ENCODE measurements at regions not wholly inside any gene's neighbourhood (a gene's known extent, or its start where the extent isn't known, plus 50 kb on each side); places are given as distances from the start of the nearest gene placed in this dataset.

DNA sequence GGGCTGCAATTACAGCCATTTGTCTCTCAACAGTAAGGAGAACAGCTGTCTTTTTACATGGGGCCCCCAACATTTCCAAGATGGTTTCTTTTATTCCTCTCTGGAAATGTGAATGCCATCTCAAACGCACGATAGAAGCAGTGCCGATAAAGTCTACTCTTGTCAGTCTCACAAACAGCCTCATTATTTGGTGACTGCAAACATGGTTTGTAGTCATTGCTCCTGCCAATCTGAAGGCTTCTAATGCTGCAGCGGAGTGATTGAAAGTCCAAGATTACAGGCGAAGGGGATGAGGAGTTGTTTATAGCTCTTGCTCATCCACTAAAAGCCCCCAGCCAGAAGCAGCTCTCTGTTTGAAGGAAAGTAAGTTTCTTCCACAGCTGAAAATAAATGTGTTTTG is 657.1 kb downstream of the CBLN4 start:
- TF ChIP-seq, protein P1, sequence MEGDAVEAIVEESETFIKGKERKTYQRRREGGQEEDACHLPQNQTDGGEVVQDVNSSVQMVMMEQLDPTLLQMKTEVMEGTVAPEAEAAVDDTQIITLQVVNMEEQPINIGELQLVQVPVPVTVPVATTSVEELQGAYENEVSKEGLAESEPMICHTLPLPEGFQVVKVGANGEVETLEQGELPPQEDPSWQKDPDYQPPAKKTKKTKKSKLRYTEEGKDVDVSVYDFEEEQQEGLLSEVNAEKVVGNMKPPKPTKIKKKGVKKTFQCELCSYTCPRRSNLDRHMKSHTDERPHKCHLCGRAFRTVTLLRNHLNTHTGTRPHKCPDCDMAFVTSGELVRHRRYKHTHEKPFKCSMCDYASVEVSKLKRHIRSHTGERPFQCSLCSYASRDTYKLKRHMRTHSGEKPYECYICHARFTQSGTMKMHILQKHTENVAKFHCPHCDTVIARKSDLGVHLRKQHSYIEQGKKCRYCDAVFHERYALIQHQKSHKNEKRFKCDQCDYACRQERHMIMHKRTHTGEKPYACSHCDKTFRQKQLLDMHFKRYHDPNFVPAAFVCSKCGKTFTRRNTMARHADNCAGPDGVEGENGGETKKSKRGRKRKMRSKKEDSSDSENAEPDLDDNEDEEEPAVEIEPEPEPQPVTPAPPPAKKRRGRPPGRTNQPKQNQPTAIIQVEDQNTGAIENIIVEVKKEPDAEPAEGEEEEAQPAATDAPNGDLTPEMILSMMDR (conservative IDR thresholded peaks at IDR 0.05; ENCODE audit: low read length), result no peak
- TF ChIP-seq EZH2phosphoT487 (IDR thresholded peaks at IDR 0.05; ENCODE audit: borderline replicate concordance), result no peak
